ENCODE measurements at regions not wholly inside any gene's neighbourhood (a gene's known extent, or its start where the extent isn't known, plus 50 kb on each side); places are given as distances from the start of the nearest gene placed in this dataset.
"Not testable (repeated sequence)": the region's sequence is repeated elsewhere in the genome, so short reads cannot be mapped to it uniquely, and the experiment has no call there.

GRCh38 chr12:88868050-88868449, 287.8 kb upstream of the KITLG start:
- no peak for DNase-seq

DNA sequence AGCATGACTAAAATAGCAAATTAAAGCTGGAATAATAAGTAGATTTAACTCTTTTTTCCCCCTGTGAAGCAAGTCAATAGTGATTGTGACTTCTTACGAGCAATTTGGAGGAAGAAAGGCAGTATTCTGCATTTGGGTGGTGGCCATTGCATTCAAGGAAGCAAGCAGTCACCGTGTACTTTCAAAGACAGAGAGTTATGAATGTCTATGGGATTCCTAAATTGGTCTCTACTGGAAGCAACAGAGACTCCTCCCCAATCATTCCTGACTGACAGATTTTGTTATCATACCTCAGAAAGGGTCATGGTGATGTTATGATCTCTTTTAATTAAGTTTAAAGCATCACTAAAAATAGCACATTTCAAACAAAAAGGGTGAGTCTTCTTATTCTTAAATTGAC, 287.2 kb upstream of the KITLG start:
- DNase-seq = no peak

DNA sequence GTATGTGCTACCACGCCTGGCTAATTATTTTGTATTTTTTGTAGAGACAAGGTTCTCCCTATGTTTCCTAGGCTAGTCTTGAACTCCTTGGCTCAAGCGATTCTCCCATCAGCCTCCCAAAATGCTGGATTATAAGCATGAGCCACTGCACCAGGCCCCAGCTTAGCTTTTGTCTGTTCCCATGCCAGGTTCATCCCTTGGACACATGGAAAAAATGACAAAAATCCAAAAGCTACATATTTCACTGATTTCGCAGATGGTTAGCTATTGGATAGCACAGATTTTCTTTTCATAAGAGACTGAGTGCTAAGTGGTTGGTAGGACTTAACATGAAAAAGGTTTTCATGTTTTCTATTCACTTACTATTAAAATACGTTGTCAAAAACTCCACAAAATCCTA, 286.6 kb upstream of the KITLG start:
- DNase-seq = no peak

DNA sequence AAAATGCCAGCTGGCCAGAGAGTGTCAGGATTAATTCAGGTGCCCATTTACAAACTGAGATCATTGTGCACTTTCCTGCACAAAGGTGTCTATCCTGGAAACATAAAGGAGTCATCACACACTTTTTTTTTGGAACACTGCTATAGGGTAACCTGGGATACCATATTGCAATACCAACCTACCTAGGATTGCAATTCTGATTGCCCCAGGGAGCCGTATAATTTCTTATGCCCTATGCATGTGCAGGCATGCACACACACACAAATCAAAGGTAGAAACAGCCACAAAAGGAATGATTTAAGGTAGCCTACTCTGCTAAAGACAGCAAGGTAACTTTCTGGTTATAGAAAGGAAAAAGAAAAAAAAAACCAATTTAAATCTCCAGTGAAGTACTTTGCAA, 285.3 kb upstream of the KITLG start:
- no peak for DNase-seq

GRCh38 chr12:88860851-88861250, 280.6 kb upstream of the KITLG start:
- no peak for DNase-seq

- no peak for DNase-seq
Measured at GRCh38 chr12:88856201-88856600, 275.9 kb upstream of the KITLG start.

GRCh38 chr12:88855301-88855700, 275.0 kb upstream of the KITLG start:
- no peak for DNase-seq

DNA sequence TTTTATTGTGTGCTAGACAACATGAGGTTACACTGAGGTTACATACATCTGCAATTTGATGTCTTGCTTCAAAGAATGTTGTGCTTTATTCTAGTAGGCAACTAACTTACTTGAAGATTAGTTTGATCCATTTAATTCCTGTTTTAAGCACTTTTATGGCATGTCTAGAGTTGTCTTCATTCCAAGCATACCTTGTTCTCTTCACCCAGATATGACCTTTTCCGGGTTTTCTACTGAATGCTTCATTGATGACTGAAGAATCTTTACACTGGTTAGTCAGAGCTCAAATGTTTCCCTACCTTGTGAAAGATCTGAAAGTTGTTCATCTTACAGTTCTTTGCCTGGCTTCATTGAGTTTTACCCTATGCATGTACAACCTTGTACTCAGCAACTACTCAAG, 274.0 kb upstream of the KITLG start:
- peak; percentile 92 for DNase-seq

- DNase-seq = not testable (repeated sequence)
Measured at GRCh38 chr12:88847246-88847645, 267.0 kb upstream of the KITLG start.

DNA sequence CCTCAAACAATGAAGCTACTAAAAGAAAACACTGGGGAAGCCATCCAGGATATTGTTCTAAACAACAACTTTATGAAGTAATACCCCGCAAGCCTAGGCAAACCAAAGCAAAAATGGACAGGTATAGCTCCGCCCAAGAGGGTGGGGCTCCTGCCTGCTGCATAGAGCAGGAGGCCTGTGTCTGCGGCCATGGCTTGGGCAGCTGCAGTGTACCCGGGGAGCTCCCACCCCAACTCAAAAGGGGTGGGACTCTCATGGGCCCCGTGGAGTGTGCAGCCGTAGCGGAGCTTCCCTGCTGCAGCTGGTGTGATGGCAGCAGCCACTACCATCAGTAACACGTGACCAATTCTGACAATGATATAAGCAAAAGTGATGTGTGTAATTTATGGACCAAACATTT, 264.2 kb upstream of the KITLG start:
- no peak for DNase-seq

DNA sequence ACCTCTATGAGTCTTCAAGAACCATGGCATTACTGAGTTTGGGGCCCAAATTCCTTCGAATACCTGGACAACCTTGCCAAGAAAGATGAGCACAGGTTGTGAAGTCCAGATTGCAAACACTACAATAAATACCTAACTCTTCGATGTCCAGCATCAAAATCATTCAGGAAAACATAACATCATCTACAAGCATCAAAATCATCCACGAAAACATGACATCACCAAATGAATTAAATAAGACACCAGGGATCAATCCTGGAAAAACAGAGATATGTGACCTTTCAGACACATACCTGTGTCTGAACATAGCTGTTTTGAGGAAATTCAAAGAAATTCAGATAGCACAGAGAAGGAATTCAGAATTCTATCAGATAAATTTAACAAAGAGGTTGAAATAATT, 262.0 kb upstream of the KITLG start:
- DNase-seq = no peak

DNA sequence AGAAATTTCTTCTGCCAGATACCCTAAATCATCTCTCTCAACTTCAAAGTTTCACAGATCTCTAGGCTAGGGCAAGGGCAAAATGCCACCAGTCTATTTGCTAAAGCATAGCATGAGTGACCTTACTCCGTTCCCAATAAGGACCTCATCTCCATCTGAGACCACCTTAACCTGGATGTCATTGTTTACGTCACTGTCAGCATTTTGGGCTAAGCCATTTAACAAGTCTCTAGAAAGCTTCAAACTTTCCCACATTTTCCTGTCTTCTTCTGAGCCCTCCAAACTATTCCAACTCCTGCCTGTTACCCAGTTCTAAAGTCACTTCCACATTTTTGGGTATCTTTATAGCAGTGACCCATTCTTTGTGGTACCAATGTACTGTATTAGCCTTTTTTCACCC, 259.2 kb upstream of the KITLG start:
- no peak for DNase-seq

DNA sequence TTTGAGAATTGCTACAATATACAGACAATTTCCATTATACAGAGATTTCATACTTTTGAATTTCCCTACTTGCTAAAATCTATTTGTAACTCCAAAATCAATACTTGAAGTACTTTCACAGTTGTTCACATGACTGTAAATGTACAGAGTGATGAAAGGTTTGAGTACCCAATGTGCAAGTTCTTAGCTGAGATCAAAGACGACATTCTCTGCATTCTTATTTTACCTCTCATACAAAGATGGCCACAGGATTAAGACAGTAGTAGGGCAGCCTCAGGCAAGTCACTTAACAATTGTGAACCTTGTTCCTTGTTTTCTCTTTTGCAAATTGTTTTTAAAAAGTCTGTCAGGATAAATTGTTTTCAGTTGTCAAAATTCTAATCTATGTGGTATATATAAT, 255.9 kb upstream of the KITLG start:
- no peak for DNase-seq

DNA sequence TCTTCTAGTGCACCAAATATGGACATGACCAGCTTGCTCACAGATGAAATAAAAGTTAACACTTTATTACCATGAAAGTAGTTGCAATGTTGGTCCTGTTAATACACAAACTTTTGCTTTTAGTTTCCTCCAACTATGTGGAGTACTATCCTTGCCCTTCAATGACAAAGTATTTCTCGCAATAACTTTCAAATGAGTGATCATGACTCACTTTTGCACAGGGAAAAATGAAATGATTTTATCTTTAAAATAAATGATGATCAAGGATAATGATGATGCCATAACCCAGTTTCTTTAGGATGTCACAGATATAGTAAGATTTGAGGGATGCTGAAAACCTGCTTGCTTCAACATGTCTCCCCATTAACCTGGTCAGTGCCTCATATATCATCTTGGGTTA, 254.0 kb upstream of the KITLG start:
- no peak for DNase-seq

DNA sequence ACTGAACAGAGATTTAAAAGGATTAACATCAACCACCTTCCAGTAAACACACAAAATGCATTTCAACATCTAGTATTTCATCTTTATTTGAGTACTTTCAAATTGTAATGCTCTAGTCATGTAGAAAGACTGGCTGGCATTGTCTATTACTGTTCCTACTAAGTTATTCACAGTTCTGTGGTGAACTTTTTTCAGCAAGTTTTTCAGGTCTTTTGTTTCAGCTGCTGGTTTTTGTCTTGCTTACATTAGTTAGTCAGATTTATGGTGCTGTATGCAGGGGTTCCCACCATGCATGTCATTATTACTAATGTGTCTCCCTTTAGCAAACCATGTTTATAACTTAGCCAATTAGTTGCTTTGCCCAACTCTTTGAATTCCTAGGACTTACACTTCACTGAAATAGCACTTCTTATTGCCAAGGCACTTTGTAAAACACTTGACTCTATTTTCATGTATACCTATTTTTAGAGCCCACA, 253.4 kb upstream of the KITLG start:
- peak; percentile 19 for DNase-seq

GRCh38 chr12:88828537-88828936, 248.3 kb upstream of the KITLG start:
- DNase-seq = not testable (repeated sequence)

DNA sequence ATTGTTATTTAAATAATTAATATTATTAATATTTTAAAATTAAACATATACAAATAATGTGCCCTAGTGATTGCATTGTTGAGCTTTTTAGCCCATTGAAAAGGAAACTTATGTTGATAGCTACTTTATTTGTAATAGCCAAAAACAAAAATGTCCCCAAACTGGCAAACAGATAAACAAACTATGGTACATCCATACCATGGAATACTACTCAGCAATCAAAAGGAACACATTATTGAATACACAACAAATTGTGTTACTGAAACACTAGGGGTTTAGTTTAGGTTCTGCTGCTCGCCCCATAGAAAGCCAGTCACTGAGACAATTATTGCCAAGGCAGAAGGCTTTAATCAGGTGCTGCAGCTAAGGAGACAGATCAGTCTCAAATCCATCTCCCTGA, 239.7 kb upstream of the KITLG start:
- no peak for DNase-seq

DNA sequence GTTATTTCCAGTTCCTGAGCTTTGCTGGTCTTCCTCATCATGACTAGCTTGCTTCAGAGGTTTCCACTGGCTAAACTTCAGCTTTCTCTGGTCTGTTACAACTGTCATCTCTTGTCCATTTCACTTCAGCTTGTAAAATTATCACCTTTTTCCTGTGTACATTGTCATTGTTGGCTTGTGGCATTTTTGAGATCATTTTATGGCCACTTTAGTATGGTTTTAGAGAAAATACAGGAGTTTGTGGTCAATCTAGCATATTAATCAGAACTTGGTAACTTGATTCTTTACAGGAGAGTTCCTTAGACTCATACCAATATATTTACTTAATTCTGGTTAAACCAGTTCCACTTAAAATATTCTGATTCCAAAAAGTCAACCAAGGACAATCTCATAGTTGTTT, 235.9 kb upstream of the KITLG start:
- no peak for DNase-seq

DNA sequence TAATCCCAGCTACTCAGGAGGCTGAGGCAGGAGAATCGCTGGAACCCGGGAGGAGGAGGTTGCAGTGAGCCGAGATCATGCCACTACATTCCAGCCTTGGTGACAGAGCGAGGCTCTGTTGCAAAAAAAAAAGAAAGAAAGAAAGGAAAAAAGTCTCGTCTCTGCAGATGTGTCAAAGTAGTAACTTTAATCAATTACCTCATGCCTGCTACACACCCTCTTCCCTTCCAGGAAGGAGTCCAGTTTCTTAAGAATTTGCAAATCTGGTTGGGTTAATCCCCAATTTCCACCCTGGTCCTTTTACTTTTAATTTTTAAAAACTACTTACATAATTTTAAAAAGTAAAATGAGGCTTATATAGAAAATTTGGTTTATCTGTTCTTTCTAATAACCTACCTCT, 234.5 kb upstream of the KITLG start:
- DNase-seq = no peak

DNA sequence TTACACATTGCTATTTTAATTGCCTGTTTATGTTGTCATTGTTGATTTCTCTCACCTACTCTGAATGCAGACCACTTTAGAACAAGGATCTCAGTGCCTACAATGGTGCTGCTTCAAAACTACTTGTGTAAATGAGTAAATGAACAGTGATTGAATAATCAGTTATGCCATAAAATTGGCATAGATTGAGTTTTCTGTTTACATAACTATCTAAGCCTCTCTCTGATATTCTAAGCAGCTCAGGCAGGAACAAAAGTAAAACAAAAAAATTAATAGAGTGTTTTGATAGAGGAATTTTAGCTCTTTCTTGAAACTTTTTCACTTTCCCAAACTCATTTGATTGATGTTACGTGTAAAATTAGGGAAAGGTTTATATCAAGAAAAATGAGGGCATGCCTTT, 232.3 kb upstream of the KITLG start:
- no peak for DNase-seq

GRCh38 chr12:88810806-88811205, 230.5 kb upstream of the KITLG start:
- DNase-seq = no peak

DNA sequence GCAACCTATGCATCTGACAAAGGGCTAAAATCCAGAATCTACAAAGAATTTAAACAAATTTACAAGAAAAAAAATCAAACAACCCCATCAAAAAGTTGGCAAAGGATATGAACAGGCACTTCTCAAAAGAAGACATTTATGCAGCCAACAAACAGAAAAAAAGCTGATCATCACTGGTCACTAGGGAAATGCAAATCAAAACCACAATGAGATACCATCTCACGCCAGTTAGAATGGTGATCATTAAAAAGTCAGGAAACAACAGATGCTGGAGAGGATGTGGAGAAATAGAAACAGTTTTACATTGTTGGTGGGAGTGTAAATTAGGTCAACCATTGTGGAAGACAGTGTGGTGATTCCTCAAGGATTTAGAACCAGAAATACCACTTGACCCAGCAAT, 229.6 kb upstream of the KITLG start:
- not testable (repeated sequence) for DNase-seq

GRCh38 chr12:88805692-88806091, 225.4 kb upstream of the KITLG start:
- no peak for DNase-seq

DNA sequence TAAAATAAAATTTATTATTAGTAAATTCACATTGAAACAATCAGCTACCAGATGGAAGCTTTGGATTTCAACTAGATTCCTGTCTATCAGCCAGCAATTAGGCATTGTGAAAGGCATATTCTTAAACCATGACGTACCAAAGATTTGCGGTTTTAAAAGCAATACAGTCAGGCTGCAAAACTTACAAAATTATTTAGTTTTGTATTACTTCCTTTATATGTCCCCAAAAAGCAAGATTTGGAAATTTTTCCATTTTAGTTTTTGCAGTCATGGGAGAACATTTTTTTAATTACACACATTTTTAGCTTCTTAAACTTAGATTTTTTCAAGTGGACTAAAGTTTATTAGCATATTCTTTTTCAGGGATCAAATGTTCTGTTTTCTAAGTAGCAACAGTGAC, 225.0 kb upstream of the KITLG start:
- DNase-seq = no peak

- no peak for DNase-seq
Measured at GRCh38 chr12:88802096-88802706, 221.9 kb upstream of the KITLG start.
